ENCODE measurements at regions not wholly inside any gene's neighbourhood (a gene's known extent, or its start where the extent isn't known, plus 50 kb on each side); places are given as distances from the start of the nearest gene placed in this dataset.

- H3K9me2 ChIP-seq (ENCODE audit: insufficient read depth, low read length) = no peaks in the 10 kb centered on the region
- H3K27me3 ChIP-seq (ENCODE audit: insufficient read depth, low read depth, low read length) = no peaks in the 10 kb centered on the region
- no peaks in the 10 kb centered on the region for H3K79me2 ChIP-seq (replicated peaks; ENCODE audit: insufficient read depth, low read length)
- H3K36me3 ChIP-seq (ENCODE audit: insufficient read depth, low read length) = no peaks in the 10 kb centered on the region
- TF ChIP-seq EP300 (conservative IDR thresholded peaks at IDR 0.05; ENCODE audit: poor library complexity, severe bottlenecking) = no peak
- no peak for TF ChIP-seq EZH2 (IDR thresholded peaks at IDR 0.05; ENCODE audit: borderline replicate concordance, insufficient read depth, low read length, poor library complexity, severe bottlenecking)
- TF ChIP-seq RAD21 (conservative IDR thresholded peaks at IDR 0.05) = no peak
- no peak for TF ChIP-seq TAF1 (IDR thresholded peaks at IDR 0.05; ENCODE audit: low read depth)
- no peak for TF ChIP-seq SMC3 (conservative IDR thresholded peaks at IDR 0.05; ENCODE audit: poor library complexity)
- no peak for TF ChIP-seq POLR2AphosphoS5 (IDR thresholded peaks at IDR 0.05)
- TF ChIP-seq MXI1 (conservative IDR thresholded peaks at IDR 0.05; ENCODE audit: poor library complexity, severe bottlenecking) = no peak
- no peak for TF ChIP-seq REST (IDR thresholded peaks at IDR 0.05; ENCODE audit: borderline replicate concordance)
- no peak for TF ChIP-seq CTCF (IDR thresholded peaks at IDR 0.05; ENCODE audit: poor library complexity, severe bottlenecking)
- H3K4me2 ChIP-seq (ENCODE audit: low read length) = no peak overlapping the region
- H3K27ac ChIP-seq (ENCODE audit: low read length) = no peak overlapping the region
- H4K20me1 ChIP-seq (ENCODE audit: insufficient read depth) = no peaks in the 10 kb centered on the region
- no peak overlapping the region for H3K9ac ChIP-seq (ENCODE audit: low read length)
- H3F3A ChIP-seq (ENCODE audit: insufficient read depth, low read length, poor library complexity, severe bottlenecking) = no peaks in the 10 kb centered on the region
- H3K9me3 ChIP-seq (ENCODE audit: low read length) = no peaks in the 10 kb centered on the region
- H2AFZ ChIP-seq (ENCODE audit: low read depth, low read length) = no peak overlapping the region
- no peak overlapping the region for H3K4me3 ChIP-seq (ENCODE audit: low read length)
Observed at GRCh38 chr2:184357033-184357432, 241.3 kb upstream of the ZNF804A start.

GRCh38 chr2:184359379-184359778, 238.9 kb upstream of the ZNF804A start:
- Histone ChIP-seq H3K9ac (ENCODE audit: low read length) (no peak overlapping the region), H3K9me2 (ENCODE audit: insufficient read depth, low read length) (no peaks in the 10 kb centered on the region), H3F3A (ENCODE audit: insufficient read depth, low read length, poor library complexity, severe bottlenecking) (no peaks in the 10 kb centered on the region), H4K20me1 (ENCODE audit: insufficient read depth) (no peaks in the 10 kb centered on the region), H2AFZ (ENCODE audit: low read depth, low read length) (no peak overlapping the region), H3K9me3 (ENCODE audit: low read length) (no peaks in the 10 kb centered on the region), H3K4me2 (ENCODE audit: low read length) (no peak overlapping the region), H3K79me2 (replicated peaks; ENCODE audit: insufficient read depth, low read length) (no peaks in the 10 kb centered on the region), H3K36me3 (ENCODE audit: insufficient read depth, low read length) (no peaks in the 10 kb centered on the region), H3K4me3 (ENCODE audit: low read length) (no peak overlapping the region), H3K27ac (ENCODE audit: low read length) (no peak overlapping the region), H3K27me3 (ENCODE audit: insufficient read depth, low read depth, low read length) (no peaks in the 10 kb centered on the region)
- TF ChIP-seq TAF1 (IDR thresholded peaks at IDR 0.05; ENCODE audit: low read depth) = no peak
- TF ChIP-seq RAD21 (conservative IDR thresholded peaks at IDR 0.05) = no peak
- TF ChIP-seq EZH2 (IDR thresholded peaks at IDR 0.05; ENCODE audit: borderline replicate concordance, insufficient read depth, low read length, poor library complexity, severe bottlenecking) = no peak
- TF ChIP-seq POLR2AphosphoS5 (IDR thresholded peaks at IDR 0.05) = no peak
- TF ChIP-seq MXI1 (conservative IDR thresholded peaks at IDR 0.05; ENCODE audit: poor library complexity, severe bottlenecking) = no peak
- TF ChIP-seq EP300 (conservative IDR thresholded peaks at IDR 0.05; ENCODE audit: poor library complexity, severe bottlenecking) = no peak
